GM23338 (cell line): ENCODE measurements at regions not wholly inside any gene's neighbourhood (a gene's known extent, or its start where the extent isn't known, plus 50 kb on each side); places are given as distances from the start of the nearest gene placed in this dataset.

Source experiments
- ATAC-seq: fragments of 200-7000 bp; cut with Tn5 transposase; 3 replicates; pipeline ENCODE4 v1.9.1; 2020
- DNase-seq: peaks from one replicate; pipeline ENCODE4 v3.0.0-alpha.2; 2015; ENCODE audit warnings: low spot score
- H2AFZ ChIP-seq: fragments of 200-600 bp; sonication (generic); 2 replicates; pipeline ENCODE4 v1.8.0; 2016; ENCODE audit warnings: antibody characterized with exemption, mild to moderate bottlenecking, moderate library complexity
- H3F3A ChIP-seq: fragments of 200-600 bp; sonication (generic); replicated peaks from 2 replicates; pipeline ENCODE4 v1.8.0; 2017; ENCODE audit warnings: antibody characterized with exemption, mixed run types, low read depth
- H3K27ac ChIP-seq: fragments of 200-600 bp; sonication (generic); 2 replicates; pipeline ENCODE4 v1.6.1; 2016; ENCODE audit warnings: low read depth
- H3K27me3 ChIP-seq: fragments of 200-600 bp; sonication (generic); 2 replicates; pipeline ENCODE4 v1.8.0; 2016; ENCODE audit warnings: mild to moderate bottlenecking, mixed run types, moderate library complexity; ENCODE audit not compliant: insufficient read depth
- H3K36me3 ChIP-seq: fragments of 200-600 bp; sonication (generic); 2 replicates; pipeline ENCODE4 v1.8.0; 2016; ENCODE audit warnings: mild to moderate bottlenecking; ENCODE audit not compliant: insufficient read depth
- H3K4me1 ChIP-seq: fragments of 200-600 bp; sonication (generic); 2 replicates; pipeline ENCODE4 v1.8.0; 2016; ENCODE audit warnings: mild to moderate bottlenecking, moderate library complexity; ENCODE audit not compliant: insufficient read depth
- H3K4me2 ChIP-seq: fragments of 200-600 bp; sonication (generic); 2 replicates; pipeline ENCODE4 v1.7.1; 2017; ENCODE audit warnings: mixed run types
- H3K4me3 ChIP-seq: fragments of 200-600 bp; sonication (generic); 2 replicates; pipeline ENCODE4 v1.6.1; 2016; ENCODE audit warnings: mixed run types
- H3K79me2 ChIP-seq: fragments of 200-600 bp; sonication (generic); replicated peaks from 2 replicates; pipeline ENCODE4 v1.8.0; 2017; ENCODE audit warnings: mild to moderate bottlenecking; ENCODE audit not compliant: insufficient read depth
- H3K9me2 ChIP-seq: fragments of 200-600 bp; sonication (generic); 2 replicates; pipeline ENCODE4 v1.8.0; 2017; ENCODE audit not compliant: insufficient read depth
- H4K20me1 ChIP-seq: fragments of 200-600 bp; sonication (generic); replicated peaks from 2 replicates; pipeline ENCODE4 v1.8.0; 2017; ENCODE audit warnings: mild to moderate bottlenecking; ENCODE audit not compliant: insufficient read depth
- H3K27ac Mint-ChIP-seq: 2 replicates; pipeline ENCODE4 v1.8.0; 2020; ENCODE audit warnings: inconsistent platforms, mild to moderate bottlenecking, moderate library complexity, mixed read lengths
- H3K27me3 Mint-ChIP-seq: 3 replicates; pipeline ENCODE4 v1.8.0; 2022; ENCODE audit warnings: low read depth, mild to moderate bottlenecking, moderate library complexity, mixed read lengths, inconsistent platforms; ENCODE audit not compliant: insufficient read depth, poor library complexity
- H3K36me3 Mint-ChIP-seq: 3 replicates; pipeline ENCODE4 v1.8.0; 2021; ENCODE audit warnings: low read depth, mild to moderate bottlenecking, inconsistent platforms, moderate library complexity, mixed read lengths
- H3K4me1 Mint-ChIP-seq: 3 replicates; pipeline ENCODE4 v1.8.0; 2020; ENCODE audit warnings: mild to moderate bottlenecking, inconsistent platforms, mixed read lengths
- H3K4me3 Mint-ChIP-seq: 3 replicates; pipeline ENCODE4 v1.8.0; 2021; ENCODE audit warnings: moderate library complexity, mild to moderate bottlenecking, inconsistent platforms, mixed read lengths
- H3K9me3 Mint-ChIP-seq: 3 replicates; pipeline ENCODE4 v1.8.0; 2020; ENCODE audit warnings: moderate library complexity, mild to moderate bottlenecking, inconsistent platforms, mixed read lengths
- CREB1 ChIP-seq: fragments of 250-450 bp; sonication (Bioruptor Pico); IDR thresholded peaks from 2 replicates; pipeline ENCODE4 v1.5.0; 2020; ENCODE audit warnings: low read depth, mild to moderate bottlenecking, moderate library complexity
- JUNB ChIP-seq: IDR thresholded peaks from one replicate; pipeline ENCODE4 v1.6.1; 2016; ENCODE audit warnings: antibody characterized with exemption; ENCODE audit not compliant: unreplicated experiment
- NANOG ChIP-seq: IDR thresholded peaks from 2 replicates; pipeline ENCODE4 v1.6.1; 2016; ENCODE audit warnings: antibody characterized with exemption, borderline replicate concordance
- REST ChIP-seq: IDR thresholded peaks from one replicate; pipeline ENCODE4 v1.6.1; 2018; ENCODE audit warnings: antibody characterized with exemption; ENCODE audit not compliant: unreplicated experiment
- STAT1 ChIP-seq: IDR thresholded peaks from one replicate; pipeline ENCODE4 v1.6.1; 2016; ENCODE audit warnings: antibody characterized with exemption; ENCODE audit not compliant: unreplicated experiment
- ZNF114 ChIP-seq: fragments of 250-450 bp; sonication (Bioruptor Pico); IDR thresholded peaks from 2 replicates; pipeline ENCODE4 v1.5.0; 2020; ENCODE audit warnings: mild to moderate bottlenecking, moderate library complexity
- ZNF462 ChIP-seq: fragments of 250-450 bp; sonication (Bioruptor Pico); IDR thresholded peaks from 2 replicates; pipeline ENCODE4 v1.5.0; 2020; ENCODE audit warnings: mild to moderate bottlenecking, moderate library complexity

- H3K36me3 ChIP-seq, result no peaks in the 10 kb centered on the region
- TF ChIP-seq CREB1 (CRISPR knock-in tag) (no peak), STAT1 (no peak), ZNF462 (CRISPR knock-in tag) (no peak), JUNB (no peak), ZNF114 (CRISPR knock-in tag) (no peak)
- no peaks in the 10 kb centered on the region for H3K4me1 ChIP-seq
- no peak overlapping the region for H2AFZ ChIP-seq
- no peak overlapping the region for H3K4me3 ChIP-seq
- no peaks in the 10 kb centered on the region for H3K79me2 ChIP-seq
- DNase-seq (no peak), ATAC-seq (no peak)
- Mint-ChIP-seq H3K4me3 (no peak overlapping the region), H3K36me3 (peaks cover 1% of the 10 kb centered on the region; the same call in 2 of the 3 replicates), H3K9me3 (peaks cover 2% of the 10 kb centered on the region; the same call in 2 of the 3 replicates), H3K27ac (no peak overlapping the region), H3K27me3 (no peaks in the 10 kb centered on the region), H3K4me1 (no peaks in the 10 kb centered on the region)
- no peaks in the 10 kb centered on the region for H3F3A ChIP-seq
- no peaks in the 10 kb centered on the region for H3K9me2 ChIP-seq
- H3K27ac ChIP-seq, result no peak overlapping the region
- no peaks in the 10 kb centered on the region for H4K20me1 ChIP-seq
- no peaks in the 10 kb centered on the region for H3K27me3 ChIP-seq
- no peak overlapping the region for H3K4me2 ChIP-seq
These were observed 68.2 kb downstream of the DMRTA1 start for GRCh38 chr9:22514871-22515270.

- H3F3A ChIP-seq, result no peaks in the 10 kb centered on the region
- H3K4me3 ChIP-seq, result no peak overlapping the region
- no peak overlapping the region for H3K27ac ChIP-seq
- H3K79me2 ChIP-seq, result no peaks in the 10 kb centered on the region
- H3K4me1 Mint-ChIP-seq, result no peaks in the 10 kb centered on the region
- no peak for ATAC-seq
- H3K4me2 ChIP-seq, result no peak overlapping the region
- no peak overlapping the region for H3K27ac Mint-ChIP-seq
- no peaks in the 10 kb centered on the region for H3K9me3 Mint-ChIP-seq
- H3K4me3 Mint-ChIP-seq, result no peak overlapping the region
- no peaks in the 10 kb centered on the region for H3K9me2 ChIP-seq
- H3K27me3 ChIP-seq, result no peaks in the 10 kb centered on the region
- no peak overlapping the region for H2AFZ ChIP-seq
- no peak for DNase-seq
- H3K4me1 ChIP-seq, result no peaks in the 10 kb centered on the region
- H4K20me1 ChIP-seq, result no peaks in the 10 kb centered on the region
- peaks cover 3% of the 10 kb centered on the region for H3K27me3 Mint-ChIP-seq
- no peaks in the 10 kb centered on the region for H3K36me3 ChIP-seq
- H3K36me3 Mint-ChIP-seq, result no peaks in the 10 kb centered on the region
- TF ChIP-seq REST (no peak), NANOG (no peak)
These were observed 75.6 kb downstream of the DMRTA1 start for GRCh38 chr9:22522206-22522740.
